ENCODE measurements at regions not wholly inside any gene's neighbourhood (a gene's known extent, or its start where the extent isn't known, plus 50 kb on each side); places are given as distances from the start of the nearest gene placed in this dataset.

GRCh38 chr2:20549144-20549543, 101.8 kb downstream of the HS1BP3 start:
- TF ChIP-seq SIN3A (conservative IDR thresholded peaks at IDR 0.05 in 1 of 2, IDR thresholded peaks at IDR 0.05 in 1 of 2; ENCODE audit: low read depth in 1 of 2, low read length in 2 of 2) (no peak), CTCF (IDR thresholded peaks at IDR 0.05; ENCODE audit: control extremely low read depth in 1 of 3, insufficient read depth in 1 of 3, low read depth in 1 of 3, low read length in 3 of 3) (no peak), EZH2 (IDR thresholded peaks at IDR 0.05; ENCODE audit: low read depth, low read length, severe bottlenecking) (no peak), CEBPB (IDR thresholded peaks at IDR 0.05; ENCODE audit: low read depth, low read length) (no peak), NRF1 (IDR thresholded peaks at IDR 0.05; ENCODE audit: low read depth, low read length) (no peak), POLR2A (IDR thresholded peaks at IDR 0.05; ENCODE audit: control extremely low read depth in 1 of 2, low read depth in 2 of 2, low read length in 2 of 2) (no peak), E2F6 (IDR thresholded peaks at IDR 0.05) (no peak), HDAC6 (IDR thresholded peaks at IDR 0.05; ENCODE audit: low read depth, low read length) (no peak), MAX (IDR thresholded peaks at IDR 0.05) (no peak)
